ENCODE measurements at regions not wholly inside any gene's neighbourhood (a gene's known extent, or its start where the extent isn't known, plus 50 kb on each side); places are given as distances from the start of the nearest gene placed in this dataset.

DNA sequence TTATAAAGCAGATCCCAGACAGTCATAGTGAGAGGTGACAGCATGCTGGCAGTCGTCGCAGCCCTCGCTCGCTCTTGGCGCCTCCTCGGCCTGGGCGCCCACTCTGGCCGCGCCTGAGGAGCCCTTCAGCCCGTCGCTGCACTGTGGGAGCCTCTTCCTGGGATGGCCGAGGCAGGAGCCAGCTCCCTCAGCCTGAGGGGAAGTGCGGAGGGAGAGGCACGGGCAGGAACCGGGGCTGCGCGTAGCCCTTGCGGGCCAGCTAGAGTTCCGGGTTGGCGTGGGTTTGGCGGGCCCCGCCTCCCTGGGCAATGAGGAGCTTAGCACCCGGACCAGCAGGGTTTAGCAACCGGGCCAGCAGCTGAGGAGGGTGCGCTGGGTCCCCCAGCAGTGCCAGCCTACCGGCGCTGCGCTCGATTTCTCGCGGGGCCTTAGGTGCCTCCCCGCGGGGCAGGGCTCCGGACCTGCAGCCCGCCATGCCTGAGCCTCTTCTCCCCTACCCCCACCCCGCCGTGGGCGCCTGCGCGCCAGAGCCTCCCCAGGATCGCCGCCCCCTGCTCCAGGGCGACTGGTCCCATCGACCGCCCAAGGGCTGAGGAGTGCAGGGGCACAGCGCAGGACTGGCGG is 451.2 kb upstream of the DCN start:
- TF ChIP-seq, protein P1, sequence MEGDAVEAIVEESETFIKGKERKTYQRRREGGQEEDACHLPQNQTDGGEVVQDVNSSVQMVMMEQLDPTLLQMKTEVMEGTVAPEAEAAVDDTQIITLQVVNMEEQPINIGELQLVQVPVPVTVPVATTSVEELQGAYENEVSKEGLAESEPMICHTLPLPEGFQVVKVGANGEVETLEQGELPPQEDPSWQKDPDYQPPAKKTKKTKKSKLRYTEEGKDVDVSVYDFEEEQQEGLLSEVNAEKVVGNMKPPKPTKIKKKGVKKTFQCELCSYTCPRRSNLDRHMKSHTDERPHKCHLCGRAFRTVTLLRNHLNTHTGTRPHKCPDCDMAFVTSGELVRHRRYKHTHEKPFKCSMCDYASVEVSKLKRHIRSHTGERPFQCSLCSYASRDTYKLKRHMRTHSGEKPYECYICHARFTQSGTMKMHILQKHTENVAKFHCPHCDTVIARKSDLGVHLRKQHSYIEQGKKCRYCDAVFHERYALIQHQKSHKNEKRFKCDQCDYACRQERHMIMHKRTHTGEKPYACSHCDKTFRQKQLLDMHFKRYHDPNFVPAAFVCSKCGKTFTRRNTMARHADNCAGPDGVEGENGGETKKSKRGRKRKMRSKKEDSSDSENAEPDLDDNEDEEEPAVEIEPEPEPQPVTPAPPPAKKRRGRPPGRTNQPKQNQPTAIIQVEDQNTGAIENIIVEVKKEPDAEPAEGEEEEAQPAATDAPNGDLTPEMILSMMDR (IDR thresholded peaks at IDR 0.05; ENCODE audit: insufficient read depth, low read length, poor library complexity, severe bottlenecking) = no peak
- no peak for TF ChIP-seq EZH2phosphoT487 (conservative IDR thresholded peaks at IDR 0.05; ENCODE audit: low read length)

Measured in SU-DHL-6 (cell line).